CD4-positive, alpha-beta T cell treated with Interleukin-2 at 100 ng/mL for 4 hours (primary cell): ENCODE measurements at regions not wholly inside any gene's neighbourhood (a gene's known extent, or its start where the extent isn't known, plus 50 kb on each side); places are given as distances from the start of the nearest gene placed in this dataset.

Experiments
- DNase-seq: peaks from one replicate; pipeline ENCODE4 v3.0.0-alpha.2; 2020; ENCODE audit warnings: low spot score

GRCh38 chr5:34533582-34534522 is 122.3 kb upstream of the RAI14 start:
- DNase-seq = no peak

GRCh38 chr5:34534523-34535103 is 121.5 kb upstream of the RAI14 start:
- DNase-seq = no peak

- DNase-seq = no peak
Observed at GRCh38 chr5:34535433-34535832, 120.7 kb upstream of the RAI14 start.

GRCh38 chr5:34535944-34536623 is 120.0 kb upstream of the RAI14 start:
- no peak for DNase-seq

GRCh38 chr5:34536699-34537098 is 119.4 kb upstream of the RAI14 start:
- no peak for DNase-seq

GRCh38 chr5:34538026-34538672 is 118.0 kb upstream of the RAI14 start:
- DNase-seq = no peak

GRCh38 chr5:34539183-34539582 is 116.9 kb upstream of the RAI14 start:
- DNase-seq = no peak

- DNase-seq = no peak
Observed at GRCh38 chr5:34541067-34541466, 115.1 kb upstream of the RAI14 start.

- no peak for DNase-seq
Observed at GRCh38 chr5:34542818-34543217, 113.3 kb upstream of the RAI14 start.

GRCh38 chr5:34543687-34544086 is 112.4 kb upstream of the RAI14 start:
- DNase-seq = no peak

GRCh38 chr5:34544403-34544802 is 111.7 kb upstream of the RAI14 start:
- DNase-seq = no peak

GRCh38 chr5:34545164-34545563 is 111.0 kb upstream of the RAI14 start:
- no peak for DNase-seq

- no peak for DNase-seq
Observed at GRCh38 chr5:34545626-34546025, 110.5 kb upstream of the RAI14 start.

GRCh38 chr5:34547300-34548085 is 108.6 kb upstream of the RAI14 start:
- no peak for DNase-seq

GRCh38 chr5:34548086-34548403 is 108.1 kb upstream of the RAI14 start:
- DNase-seq = no peak

- DNase-seq = no peak
Observed at GRCh38 chr5:34550247-34550646, 105.9 kb upstream of the RAI14 start.

- no peak for DNase-seq
Observed at GRCh38 chr5:34550964-34551363, 105.2 kb upstream of the RAI14 start.

- no peak for DNase-seq
Observed at GRCh38 chr5:34551911-34552433, 104.2 kb upstream of the RAI14 start.

GRCh38 chr5:34552686-34553085 is 103.4 kb upstream of the RAI14 start:
- no peak for DNase-seq

GRCh38 chr5:34553581-34553980 is 102.5 kb upstream of the RAI14 start:
- DNase-seq = no peak

- DNase-seq = no peak
Observed at GRCh38 chr5:34554641-34555040, 101.5 kb upstream of the RAI14 start.
